ENCODE measurements at regions not wholly inside any gene's neighbourhood (a gene's known extent, or its start where the extent isn't known, plus 50 kb on each side); places are given as distances from the start of the nearest gene placed in this dataset.

DNA sequence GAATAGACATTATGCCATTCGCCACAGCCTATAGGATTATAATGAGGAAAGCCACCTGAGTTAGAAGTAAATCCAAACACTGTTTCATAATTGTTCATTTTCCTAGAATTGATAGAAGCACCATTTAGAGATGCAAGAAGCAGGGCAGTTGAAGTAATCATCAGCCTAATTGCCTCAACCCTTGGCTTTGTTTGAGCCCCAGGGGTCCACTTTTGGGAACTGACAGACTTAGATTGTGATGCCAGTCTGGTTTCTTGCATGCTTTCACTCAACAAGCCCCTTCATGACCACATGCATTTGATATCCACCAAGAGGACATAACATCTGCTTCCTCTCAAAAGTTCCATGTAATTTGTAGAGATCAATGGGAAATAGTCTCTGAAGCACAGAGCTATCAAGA, 97.2 kb upstream of the COL8A1 start:
- no peak for DNase-seq

- no peak for DNase-seq
These were observed 101.0 kb upstream of the COL8A1 start for GRCh38 chr3:99537416-99537815.

DNA sequence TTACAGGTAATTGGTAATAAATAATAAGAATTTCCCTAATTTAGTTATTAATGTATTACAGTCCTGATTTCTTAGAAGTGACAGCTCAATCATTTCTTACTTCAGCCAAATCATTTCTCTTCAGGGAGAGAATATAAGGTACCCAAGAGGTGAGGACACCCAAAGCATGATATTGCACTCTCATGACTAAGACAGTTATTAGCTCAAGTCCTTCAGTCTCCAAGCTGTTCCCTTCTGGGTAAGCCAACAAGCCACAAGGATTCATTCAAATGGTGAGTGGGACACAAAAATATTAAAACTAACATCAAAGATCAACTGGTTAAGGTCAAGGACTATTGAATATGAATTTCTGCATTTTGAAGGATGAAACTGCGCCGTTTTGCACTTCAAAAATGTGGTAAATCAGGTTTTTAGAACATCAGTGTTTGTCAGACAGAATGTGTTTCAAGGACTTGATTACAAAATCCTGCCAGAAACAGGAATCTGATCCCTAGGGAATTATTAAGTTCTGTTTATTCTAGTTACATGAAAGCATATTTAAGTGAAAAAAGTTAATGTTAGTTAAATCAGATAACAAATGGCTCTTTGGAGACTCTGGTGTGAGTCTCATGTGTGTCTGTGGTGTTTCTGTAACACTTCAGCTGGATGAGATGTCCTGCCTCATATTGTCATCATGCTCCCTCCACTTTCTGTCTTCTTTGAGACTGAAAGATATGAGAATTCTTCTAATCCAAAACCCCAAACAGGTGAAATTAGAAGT, 101.7 kb upstream of the COL8A1 start:
- no peak for DNase-seq

DNA sequence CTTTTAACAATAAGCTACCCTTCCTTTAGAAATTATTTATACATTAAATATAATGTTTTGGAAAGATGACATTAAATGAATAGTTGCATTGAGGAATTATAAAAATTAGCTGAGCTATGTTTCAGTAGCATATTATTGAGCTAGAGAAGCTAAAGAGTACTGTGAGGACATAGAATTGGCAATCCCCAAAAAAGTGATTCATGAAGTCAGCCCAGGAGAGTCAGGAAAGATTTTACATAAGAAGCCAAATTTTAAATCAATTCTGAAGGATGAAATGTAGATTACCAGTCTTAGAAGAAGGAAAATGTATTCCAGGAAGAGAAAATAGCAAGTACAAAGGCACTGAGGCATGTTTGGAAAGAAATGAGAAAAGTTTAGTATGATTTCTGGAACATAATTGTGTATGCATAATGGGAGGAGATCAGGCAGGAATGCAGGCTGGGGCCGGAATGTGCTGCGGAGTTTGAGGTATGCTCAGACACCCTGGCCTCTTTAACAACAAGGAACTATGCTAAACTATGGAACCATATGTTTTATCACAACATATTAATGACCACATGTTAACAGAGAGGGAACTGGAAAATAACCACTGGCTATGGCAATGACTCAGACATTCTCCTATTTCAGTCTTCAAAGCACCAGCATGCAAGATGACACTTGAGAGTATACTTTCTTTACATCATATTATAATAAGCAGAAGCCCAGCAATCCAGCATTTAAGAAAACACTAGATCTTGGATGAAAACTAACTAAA, 103.3 kb upstream of the COL8A1 start:
- no peak for DNase-seq

GRCh38 chr3:99532246-99532645, 106.1 kb upstream of the COL8A1 start:
- no peak for DNase-seq

GRCh38 chr3:99529265-99529664, 109.1 kb upstream of the COL8A1 start:
- DNase-seq, result no peak

GRCh38 chr3:99526921-99527320, 111.5 kb upstream of the COL8A1 start:
- no peak for DNase-seq

GRCh38 chr3:99524559-99524958, 113.8 kb upstream of the COL8A1 start:
- DNase-seq, result no peak

- DNase-seq, result no peak
These were observed 114.8 kb upstream of the COL8A1 start for GRCh38 chr3:99523431-99524127.

GRCh38 chr3:99522147-99522546, 116.2 kb upstream of the COL8A1 start:
- DNase-seq, result no peak

DNA sequence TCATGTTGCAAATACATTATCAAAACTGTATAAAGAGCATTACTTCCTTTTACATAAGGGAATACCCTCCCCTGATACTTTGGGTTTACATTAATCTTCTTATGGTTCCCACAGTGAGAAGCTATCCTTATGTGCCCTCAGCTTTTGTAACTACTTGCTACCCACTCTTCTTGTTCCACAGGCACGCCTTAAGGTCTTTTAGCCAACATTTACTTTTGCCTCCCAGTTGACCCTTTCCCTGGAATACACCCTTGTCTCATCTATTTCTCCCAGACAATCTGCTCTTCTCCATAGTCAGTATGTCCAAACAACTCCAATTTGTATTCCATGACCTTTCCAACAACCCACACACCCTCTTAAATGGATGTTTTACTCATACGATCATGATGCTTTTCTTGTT, 116.8 kb upstream of the COL8A1 start:
- DNase-seq, result no peak

- no peak for DNase-seq
These were observed 117.9 kb upstream of the COL8A1 start for GRCh38 chr3:99520513-99520912.

GRCh38 chr3:99516936-99517335, 121.5 kb upstream of the COL8A1 start:
- DNase-seq, result no peak

- DNase-seq, result no peak
These were observed 122.5 kb upstream of the COL8A1 start for GRCh38 chr3:99515891-99516290.

DNA sequence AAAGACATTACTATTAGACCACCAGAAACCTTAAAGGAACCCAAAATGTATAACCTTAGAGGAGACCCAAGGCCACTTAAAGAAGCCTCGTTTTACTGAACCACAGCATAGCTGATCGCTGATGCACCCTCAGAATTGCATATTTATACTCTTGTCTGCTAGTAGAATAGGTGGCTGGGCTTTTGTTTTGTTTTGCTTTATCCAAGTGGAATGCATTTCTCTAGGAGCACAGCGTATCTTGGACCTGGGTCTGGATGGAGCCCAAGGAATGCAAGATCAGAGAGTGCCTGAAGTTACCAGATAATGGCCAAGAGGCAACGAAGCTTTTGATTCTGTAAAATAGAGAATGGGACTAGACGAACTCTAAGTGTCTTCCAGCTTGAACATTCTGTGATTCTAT, 129.2 kb upstream of the COL8A1 start:
- DNase-seq, result no peak

DNA sequence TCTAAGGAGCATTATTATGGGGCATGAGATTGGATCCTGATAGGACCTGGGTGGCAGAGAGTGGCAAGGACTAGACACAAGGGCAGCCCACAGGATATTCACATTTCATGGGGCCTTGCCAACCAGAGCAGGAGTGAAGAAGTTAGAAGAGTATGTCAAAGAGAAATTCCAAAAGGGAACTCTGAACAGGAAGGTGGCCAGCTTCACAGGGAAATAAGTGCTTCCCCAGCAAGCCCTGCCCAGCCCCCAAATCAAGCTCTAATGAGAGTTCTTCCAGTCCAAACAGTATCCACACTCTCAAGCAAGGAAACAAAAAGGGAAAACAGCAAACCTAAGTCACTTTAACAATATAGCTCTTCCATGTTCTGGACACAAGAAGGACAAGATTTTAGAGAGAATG, 130.2 kb upstream of the COL8A1 start:
- no peak for DNase-seq

- no peak for DNase-seq
These were observed 132.6 kb upstream of the COL8A1 start for GRCh38 chr3:99505646-99506269.

DNA sequence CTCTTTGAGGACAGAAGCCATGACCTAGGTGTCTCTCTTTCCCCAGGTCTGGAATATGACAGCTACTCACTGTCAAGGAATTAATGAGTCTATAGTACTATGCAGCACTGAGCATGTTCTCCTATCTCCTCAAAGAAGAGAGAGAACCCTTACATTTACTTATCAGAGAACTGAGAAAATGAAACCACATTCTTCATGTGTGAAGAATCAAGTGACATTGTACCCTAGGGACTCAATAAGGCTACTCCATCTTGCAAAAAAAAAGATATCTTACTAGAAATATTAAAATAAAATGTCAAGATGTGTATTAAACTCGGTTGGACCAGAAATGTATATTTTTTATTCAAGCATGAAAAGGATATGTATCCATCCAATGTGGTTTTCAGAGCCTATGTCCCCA, 133.2 kb upstream of the COL8A1 start:
- DNase-seq, result no peak

GRCh38 chr3:99504258-99504657, 134.1 kb upstream of the COL8A1 start:
- no peak for DNase-seq

GRCh38 chr3:99503350-99503749, 135.0 kb upstream of the COL8A1 start:
- no peak for DNase-seq

GRCh38 chr3:99502871-99503270, 135.5 kb upstream of the COL8A1 start:
- DNase-seq, result no peak

DNA sequence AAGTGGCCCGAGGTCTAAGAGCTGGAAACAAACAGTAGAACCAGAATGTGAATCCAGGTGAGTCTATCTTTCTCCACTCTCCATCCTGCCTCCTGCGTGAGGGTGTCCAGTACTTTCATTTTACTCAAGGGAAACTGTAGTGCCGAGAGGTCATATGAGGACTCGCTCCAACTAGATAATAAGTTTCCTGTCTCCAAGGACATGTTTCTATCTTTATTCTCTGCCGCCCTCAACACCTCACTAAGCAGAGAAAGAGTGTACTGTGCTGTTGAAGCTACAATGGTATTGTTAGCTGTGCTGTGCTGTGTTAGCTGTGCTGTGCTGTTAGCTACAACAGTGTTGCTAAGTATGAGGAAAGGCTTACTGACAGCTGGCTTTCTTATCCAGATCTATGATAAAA, 137.9 kb upstream of the COL8A1 start:
- DNase-seq, result no peak

Measured in NCI-H2081 treated with DMSO at 0.1 percent for 48 hours (cell line).